ENCODE measurements at regions not wholly inside any gene's neighbourhood (a gene's known extent, or its start where the extent isn't known, plus 50 kb on each side); places are given as distances from the start of the nearest gene placed in this dataset.

GRCh38 chr12:89977405-89978085 lies 268.9 kb upstream of the ATP2B1 start:
- DNase-seq, result no peak

- DNase-seq, result no peak
Measured at GRCh38 chr12:89976866-89977265, 268.2 kb upstream of the ATP2B1 start.

GRCh38 chr12:89975574-89975973 lies 266.9 kb upstream of the ATP2B1 start:
- DNase-seq, result no peak

GRCh38 chr12:89971880-89972279 lies 263.2 kb upstream of the ATP2B1 start:
- no peak for DNase-seq

- no peak for DNase-seq
Measured at GRCh38 chr12:89970722-89971121, 262.1 kb upstream of the ATP2B1 start.

GRCh38 chr12:89969093-89969492 lies 260.5 kb upstream of the ATP2B1 start:
- no peak for DNase-seq

GRCh38 chr12:89968151-89968700 lies 259.6 kb upstream of the ATP2B1 start:
- no peak for DNase-seq

GRCh38 chr12:89966495-89967240 lies 258.0 kb upstream of the ATP2B1 start:
- DNase-seq, result no peak

- no peak for DNase-seq
Measured at GRCh38 chr12:89965993-89966392, 257.4 kb upstream of the ATP2B1 start.

- no peak for DNase-seq
Measured at GRCh38 chr12:89962648-89963047, 254.0 kb upstream of the ATP2B1 start.

GRCh38 chr12:89960607-89961394 lies 252.2 kb upstream of the ATP2B1 start:
- DNase-seq, result no peak

- peak in 1 of 2 donors; percentile 23 for DNase-seq
Measured at GRCh38 chr12:89960011-89960507, 251.4 kb upstream of the ATP2B1 start.

- DNase-seq, result no peak
Measured at GRCh38 chr12:89959179-89959578, 250.5 kb upstream of the ATP2B1 start.

- DNase-seq, result no peak
Measured at GRCh38 chr12:89954259-89954658, 245.6 kb upstream of the ATP2B1 start.

GRCh38 chr12:89951694-89952060 lies 243.0 kb upstream of the ATP2B1 start:
- DNase-seq, result no peak

GRCh38 chr12:89951050-89951693 lies 242.5 kb upstream of the ATP2B1 start:
- no peak for DNase-seq

- no peak for DNase-seq
Measured at GRCh38 chr12:89950421-89950820, 241.8 kb upstream of the ATP2B1 start.

- peak in 1 of 2 donors; percentile 48 for DNase-seq
Measured at GRCh38 chr12:89949457-89950195, 241.0 kb upstream of the ATP2B1 start.

- no peak for DNase-seq
Measured at GRCh38 chr12:89948271-89949175, 239.9 kb upstream of the ATP2B1 start.

GRCh38 chr12:89947437-89948270 lies 239.0 kb upstream of the ATP2B1 start:
- DNase-seq, result no peak
